NCI-H2029 (cell line): ENCODE measurements at regions not wholly inside any gene's neighbourhood (a gene's known extent, or its start where the extent isn't known, plus 50 kb on each side); places are given as distances from the start of the nearest gene placed in this dataset.

ENCODE experiments used
- DNase-seq: peaks from one replicate; lab custom pipeline; 2025; lab: John Stamatoyannopoulos, UW

DNA sequence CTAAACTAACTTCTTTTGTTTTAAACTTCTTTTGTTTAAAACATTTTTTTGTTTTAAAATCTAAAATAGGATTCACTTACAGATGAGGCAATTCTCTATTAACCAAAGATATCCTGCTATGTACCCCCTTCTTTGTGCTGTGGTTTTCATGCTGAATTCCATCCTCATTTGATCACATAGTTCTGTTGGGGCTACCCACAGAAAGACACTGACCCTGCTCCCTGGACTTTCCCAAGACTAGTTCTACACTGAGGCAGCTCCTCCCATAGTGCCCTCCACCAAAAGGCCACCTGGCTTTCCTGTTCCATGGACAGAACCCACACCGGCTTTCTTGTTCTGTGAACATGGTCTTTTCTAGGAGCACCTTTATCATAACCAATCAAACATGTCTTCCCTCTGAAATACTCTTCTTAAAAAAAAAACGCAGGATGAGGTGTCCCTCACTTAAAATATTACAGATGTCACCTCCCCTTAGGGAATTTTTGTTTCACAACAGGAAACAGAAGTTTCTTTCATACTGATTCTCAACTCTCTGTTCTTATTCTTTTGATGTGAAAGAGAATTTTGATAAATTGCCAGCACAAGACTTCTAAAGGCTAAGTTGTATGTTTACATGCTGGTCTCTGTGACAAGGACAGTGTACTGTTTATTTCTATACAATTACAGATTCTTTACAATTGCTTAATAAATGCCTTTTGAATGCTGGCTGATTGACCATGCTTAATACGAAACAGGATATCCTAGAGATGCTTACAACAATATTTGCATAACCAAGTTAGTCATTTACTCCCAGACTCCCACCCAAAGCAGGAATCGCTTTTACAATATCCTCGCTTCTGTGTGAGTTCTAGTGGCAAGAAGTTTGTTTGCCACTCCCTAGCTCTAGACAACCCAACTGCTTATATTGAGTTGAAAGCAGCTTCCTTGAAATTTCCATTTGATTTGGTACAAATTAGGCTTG, 300.4 kb downstream of the DTWD2 start:
- no peak for DNase-seq

- no peak for DNase-seq
These were observed 301.2 kb downstream of the DTWD2 start for GRCh38 chr5:118687100-118687499.

DNA sequence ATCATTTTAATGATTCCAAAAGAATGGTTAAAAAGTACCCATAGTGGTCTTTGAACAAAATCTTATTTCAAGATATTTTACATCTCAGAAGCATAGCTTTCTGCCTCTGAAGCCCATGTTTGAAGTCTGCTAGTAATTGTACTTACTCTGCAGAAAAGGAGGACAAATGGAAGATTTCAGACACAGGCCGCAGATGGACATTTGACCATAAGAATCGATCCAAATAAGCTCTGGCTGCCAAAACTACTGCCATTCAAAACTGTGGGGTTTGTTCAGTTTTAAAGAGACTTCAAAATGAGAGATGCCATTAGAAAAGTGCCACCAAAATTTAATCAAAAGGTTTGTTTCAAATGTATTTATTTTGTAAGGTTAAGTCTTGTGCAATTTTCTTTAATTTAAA, 306.7 kb downstream of the DTWD2 start:
- no peak for DNase-seq

DNA sequence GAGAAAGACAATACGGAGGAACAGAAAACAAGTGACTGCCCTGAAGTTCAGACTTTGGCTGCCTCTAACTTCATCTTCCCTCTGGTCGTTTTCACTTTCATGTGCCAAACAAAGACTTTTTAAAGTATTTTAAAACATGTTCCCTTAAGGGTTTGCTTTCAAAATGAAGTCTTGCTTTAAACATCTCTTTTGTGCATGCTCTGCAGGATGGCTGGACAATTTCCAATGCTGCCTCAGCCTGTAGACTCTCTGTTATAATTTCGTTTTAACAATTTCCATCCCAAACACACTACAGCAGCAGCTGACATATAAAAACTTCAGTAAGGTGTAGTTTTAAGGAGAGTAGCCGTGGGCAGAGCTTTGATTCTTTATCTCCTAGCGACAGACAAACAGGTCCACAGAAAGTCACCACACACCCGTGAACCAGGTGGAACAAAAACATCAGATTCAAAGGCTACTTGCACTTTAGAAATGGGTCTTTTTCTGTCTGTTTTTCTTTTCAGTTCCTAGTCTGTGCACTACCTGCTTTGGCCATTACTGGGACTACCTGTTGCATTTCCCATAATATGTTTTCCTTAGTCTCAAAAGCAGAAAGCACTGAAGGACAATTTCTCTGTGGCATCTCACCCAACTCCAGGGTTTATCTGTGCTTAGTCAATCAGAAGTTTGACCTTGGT, 308.9 kb downstream of the DTWD2 start:
- no peak for DNase-seq

DNA sequence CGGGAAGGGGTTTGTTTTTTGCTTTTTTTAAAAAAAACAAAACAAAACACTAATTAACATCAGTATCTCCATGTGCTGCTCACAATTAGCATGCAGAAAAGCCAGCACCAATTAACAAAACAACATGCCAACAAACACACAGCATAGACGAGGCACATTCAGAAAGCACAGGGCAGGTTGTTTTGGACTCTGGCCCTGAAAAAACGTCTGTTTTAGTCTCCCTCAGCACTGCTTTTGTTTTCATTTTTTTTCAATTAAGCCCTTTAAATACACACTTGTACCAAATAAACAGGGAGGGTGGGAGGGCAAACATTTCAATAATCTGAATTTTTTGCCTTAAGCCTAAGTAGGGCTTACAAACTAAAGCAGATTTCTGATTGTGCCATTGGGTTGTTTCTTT, 309.6 kb downstream of the DTWD2 start:
- no peak for DNase-seq

GRCh38 chr5:118675247-118675646, 313.1 kb downstream of the DTWD2 start:
- DNase-seq: no peak

DNA sequence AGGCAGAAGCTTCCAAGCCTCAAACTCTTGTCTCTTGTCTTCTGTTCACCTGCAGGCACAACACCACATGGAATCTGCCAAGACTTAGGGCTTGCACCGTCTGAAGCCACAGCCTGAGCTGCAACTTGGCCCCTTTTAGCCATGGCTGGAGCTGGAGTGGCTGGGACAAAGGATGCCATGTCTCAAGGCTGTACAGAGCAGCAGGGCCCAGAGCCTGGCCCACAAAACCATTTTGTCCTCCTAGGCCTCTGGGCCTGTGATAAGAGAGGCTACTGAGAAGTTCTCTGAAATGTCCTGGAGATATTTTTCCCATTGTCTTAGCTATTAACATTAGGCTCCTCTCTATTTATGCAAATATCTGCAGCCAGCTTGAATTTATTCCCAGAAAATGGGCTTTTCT, 330.8 kb downstream of the DTWD2 start:
- DNase-seq: no peak

- DNase-seq: no peak
These were observed 334.5 kb downstream of the DTWD2 start for GRCh38 chr5:118653872-118654271.

DNA sequence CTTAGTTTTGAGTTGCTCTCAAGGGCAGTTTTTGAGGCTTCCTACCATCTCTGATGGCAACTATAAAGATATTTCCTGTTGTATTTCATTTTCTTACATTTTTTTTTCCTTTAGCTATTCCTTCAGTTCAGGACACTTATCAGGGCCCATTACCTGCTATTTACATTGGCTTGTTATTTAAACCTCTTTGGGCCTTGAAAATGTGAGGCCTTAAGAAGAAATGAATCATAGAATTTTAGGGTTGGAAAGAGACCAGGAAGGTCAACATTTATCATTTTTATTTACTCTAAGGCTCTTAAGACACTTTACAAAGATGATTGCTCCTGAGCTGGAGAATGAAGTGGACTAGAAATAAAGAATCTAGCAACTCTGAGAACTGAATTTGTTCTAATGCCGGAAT, 335.2 kb downstream of the DTWD2 start:
- no peak for DNase-seq

GRCh38 chr5:118651002-118651401, 337.3 kb downstream of the DTWD2 start:
- DNase-seq: no peak

- no peak for DNase-seq
These were observed 340.8 kb downstream of the DTWD2 start for GRCh38 chr5:118647587-118647986.

DNA sequence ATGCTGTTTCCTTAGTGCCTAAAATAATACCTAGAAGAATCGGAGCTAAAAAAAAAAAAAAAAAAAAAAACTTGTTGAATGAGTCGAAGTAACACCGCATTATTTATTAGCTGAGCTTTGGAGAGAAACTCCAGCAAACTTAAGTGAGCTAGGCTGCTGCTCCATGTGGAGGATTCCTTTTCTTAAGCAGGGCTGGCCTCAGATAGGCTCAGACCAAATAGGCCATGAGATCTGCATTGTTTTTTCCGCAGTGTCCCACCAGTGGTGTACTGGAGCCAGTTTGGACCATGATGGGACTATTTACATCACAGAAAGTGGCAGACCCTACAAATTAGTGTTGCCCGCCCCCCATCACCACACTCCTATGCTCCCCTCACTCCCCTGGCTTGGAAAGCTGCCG, 341.4 kb downstream of the DTWD2 start:
- DNase-seq: no peak

- DNase-seq: no peak
These were observed 350.2 kb downstream of the DTWD2 start for GRCh38 chr5:118637947-118638670.

DNA sequence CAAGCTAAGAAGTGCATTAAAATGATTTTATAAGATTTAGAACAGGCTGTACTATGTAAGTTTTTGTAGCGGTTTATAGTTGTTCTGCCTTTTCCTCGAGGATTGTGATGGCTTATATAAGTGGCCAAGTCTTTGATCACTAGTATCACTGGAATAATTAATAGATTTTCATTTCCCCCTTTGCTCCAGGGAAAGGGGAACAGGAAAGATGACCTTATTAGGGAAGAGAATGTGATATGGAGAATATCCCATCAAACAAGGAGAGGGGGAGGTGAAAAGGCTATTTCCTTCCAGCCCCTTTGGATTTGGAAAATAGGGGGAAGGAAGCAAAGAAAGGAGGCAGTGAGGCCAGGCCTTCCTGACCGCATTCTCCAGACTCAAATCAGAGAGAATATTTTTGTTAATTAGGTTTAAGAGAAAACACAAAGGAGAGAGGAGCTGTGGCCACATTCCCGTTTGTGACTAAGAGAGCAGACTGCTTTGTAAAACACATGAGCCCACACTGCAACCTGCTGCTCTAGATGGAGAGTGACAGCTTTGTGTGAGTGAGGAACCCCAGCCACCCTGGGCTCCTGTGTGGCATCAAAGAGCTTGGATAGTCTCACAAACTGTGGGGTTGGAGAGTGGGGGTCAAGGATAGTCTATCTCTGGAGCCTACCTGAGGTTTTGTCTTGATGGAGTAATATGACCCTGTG, 359.5 kb downstream of the DTWD2 start:
- DNase-seq: no peak

DNA sequence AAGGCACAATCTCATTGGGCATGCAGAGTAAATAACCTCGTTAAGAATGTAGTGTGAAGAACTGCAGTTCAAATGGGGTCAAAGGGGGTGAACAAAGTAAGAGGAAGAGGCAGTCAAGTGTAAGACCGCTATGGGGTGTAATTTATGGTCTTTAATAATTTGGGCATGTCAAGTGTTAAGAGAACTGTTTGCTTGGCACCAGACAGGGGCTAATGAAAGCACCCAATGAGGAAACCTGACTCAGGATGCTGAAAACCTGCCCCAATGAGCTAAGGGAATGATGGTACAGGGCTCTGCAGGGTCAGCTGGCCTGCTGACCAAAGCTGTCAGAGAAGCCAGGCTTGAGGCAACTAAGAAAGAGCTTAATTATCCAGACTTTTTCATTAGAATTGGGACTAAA, 368.1 kb downstream of the DTWD2 start:
- DNase-seq: no peak

DNA sequence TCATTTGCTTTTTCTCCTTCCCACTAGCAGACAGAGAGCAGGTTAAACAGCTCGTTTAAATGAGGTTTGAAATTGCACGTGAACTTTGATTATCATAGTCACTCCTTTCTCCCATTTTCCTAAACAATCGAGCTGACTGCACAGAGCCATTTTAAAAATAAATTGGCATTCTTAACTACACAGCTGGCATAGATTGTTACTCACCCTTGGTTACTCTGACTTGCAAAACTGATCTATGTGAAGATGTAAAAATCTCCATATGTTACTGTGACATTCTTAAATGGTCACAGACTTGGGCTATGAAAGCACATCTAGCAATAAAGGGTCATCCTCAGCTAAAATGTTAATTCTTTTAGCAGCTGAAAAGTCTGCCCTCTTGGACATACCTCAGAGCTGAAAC, 368.5 kb downstream of the DTWD2 start:
- DNase-seq: no peak

GRCh38 chr5:118616281-118616680, 372.1 kb downstream of the DTWD2 start:
- no peak for DNase-seq

GRCh38 chr5:118614731-118615456, 373.5 kb downstream of the DTWD2 start:
- no peak for DNase-seq

DNA sequence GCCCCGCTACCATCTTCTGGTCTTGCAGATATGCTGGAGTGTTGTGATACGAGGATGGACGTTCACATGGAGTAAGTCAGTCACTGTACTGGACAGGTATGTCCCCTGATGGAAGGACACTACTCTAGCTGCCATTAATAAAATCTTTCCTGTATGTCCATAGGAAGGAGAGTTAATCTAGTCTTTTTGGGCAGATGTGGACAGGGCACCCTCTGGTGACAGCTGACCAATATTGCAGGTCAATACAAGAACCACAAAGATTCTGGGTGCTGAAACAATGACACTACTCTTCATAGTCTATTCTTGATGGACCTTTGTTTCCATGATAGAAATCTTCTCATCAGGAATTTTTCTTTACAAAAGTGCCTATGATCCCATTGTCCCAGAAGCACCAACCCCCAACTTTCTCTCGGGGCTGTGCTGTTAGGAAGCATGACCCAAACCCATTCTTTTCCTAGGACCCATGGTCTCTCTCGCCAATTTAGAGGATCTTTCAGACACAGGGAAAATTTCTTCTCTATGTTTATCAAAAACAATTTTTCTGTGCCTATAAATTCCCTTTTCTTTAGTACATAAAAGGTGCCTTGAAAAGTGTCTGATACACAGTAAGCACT, 376.9 kb downstream of the DTWD2 start:
- DNase-seq: no peak

DNA sequence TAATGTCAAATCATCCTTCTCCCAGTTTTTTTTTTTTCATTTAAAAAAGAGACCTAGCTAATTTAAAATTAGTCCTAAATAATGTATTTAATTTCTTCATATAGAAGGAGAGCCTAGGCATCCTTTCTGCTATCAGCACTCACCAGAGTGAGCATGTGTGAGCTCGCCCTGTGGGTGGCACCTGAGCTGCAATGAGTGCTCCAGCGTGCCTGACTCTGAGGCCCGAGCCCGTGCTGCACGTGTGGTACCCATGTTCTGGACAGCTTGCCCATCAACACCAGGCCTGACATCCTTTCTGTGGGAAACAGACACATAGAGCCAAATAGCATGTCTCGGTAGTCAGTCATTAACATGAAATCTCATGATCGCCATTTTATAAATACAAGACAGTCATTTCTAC, 381.4 kb downstream of the DTWD2 start:
- no peak for DNase-seq

DNA sequence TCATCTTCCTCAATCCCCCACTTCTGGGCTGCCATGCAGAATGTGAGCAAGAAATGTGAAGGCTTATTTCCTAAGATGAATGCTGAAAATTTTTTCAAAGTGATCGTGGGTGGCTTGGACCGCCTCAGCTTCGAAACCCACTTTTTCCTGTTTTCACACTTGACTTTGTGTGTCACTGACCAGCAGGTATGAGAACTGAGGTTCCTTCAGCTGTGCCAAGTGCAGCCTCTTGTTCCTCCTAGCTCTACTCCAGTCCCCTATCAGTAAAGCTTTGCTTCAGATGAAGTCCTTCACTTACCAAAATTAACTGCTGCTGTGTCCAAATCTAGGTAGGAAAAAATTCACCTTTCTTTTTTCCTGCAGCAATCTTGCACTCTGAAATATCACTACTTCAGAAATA, 382.6 kb downstream of the DTWD2 start:
- no peak for DNase-seq
